Duodenal mucosa (tissue), 2 donors: ENCODE measurements at regions not wholly inside any gene's neighbourhood (a gene's known extent, or its start where the extent isn't known, plus 50 kb on each side); places are given as distances from the start of the nearest gene placed in this dataset.

Source experiments
- H3K27ac ChIP-seq: one replicate; pipeline ENCODE4 v1.7.0; 2013; ENCODE audit warnings: low read depth, low read length
- H3K27me3 ChIP-seq, 2 donors: one replicate each; pipeline ENCODE4 v1.7.0; 2013; ENCODE audit warnings: low read length in 2 of 2, control low read depth in 1 of 2; ENCODE audit not compliant: insufficient read depth in 2 of 2, control insufficient read depth in 1 of 2
- H3K36me3 ChIP-seq, 2 donors: one replicate each; pipeline ENCODE4 v1.7.0; 2013; ENCODE audit warnings: low read length in 2 of 2, control low read depth in 1 of 2; ENCODE audit not compliant: insufficient read depth in 2 of 2, control insufficient read depth in 1 of 2
- H3K4me1 ChIP-seq, 2 donors: one replicate each; pipeline ENCODE4 v1.7.0; 2013; ENCODE audit warnings: low read length in 2 of 2, control low read depth in 1 of 2; ENCODE audit not compliant: insufficient read depth in 2 of 2, control insufficient read depth in 1 of 2
- H3K4me3 ChIP-seq, 2 donors: one replicate each; pipeline ENCODE4 v1.7.0; 2013; ENCODE audit warnings: low read length in 2 of 2, low read depth in 1 of 2
- H3K9ac ChIP-seq, 2 donors: one replicate each; pipeline ENCODE4 v1.7.0; 2013; ENCODE audit warnings: low read length in 2 of 2, low read depth in 1 of 2
- H3K9me3 ChIP-seq, 2 donors: one replicate each; pipeline ENCODE4 v1.7.0; 2013; ENCODE audit warnings: low read length in 2 of 2, control low read depth in 1 of 2; ENCODE audit not compliant: control insufficient read depth in 1 of 2

DNA sequence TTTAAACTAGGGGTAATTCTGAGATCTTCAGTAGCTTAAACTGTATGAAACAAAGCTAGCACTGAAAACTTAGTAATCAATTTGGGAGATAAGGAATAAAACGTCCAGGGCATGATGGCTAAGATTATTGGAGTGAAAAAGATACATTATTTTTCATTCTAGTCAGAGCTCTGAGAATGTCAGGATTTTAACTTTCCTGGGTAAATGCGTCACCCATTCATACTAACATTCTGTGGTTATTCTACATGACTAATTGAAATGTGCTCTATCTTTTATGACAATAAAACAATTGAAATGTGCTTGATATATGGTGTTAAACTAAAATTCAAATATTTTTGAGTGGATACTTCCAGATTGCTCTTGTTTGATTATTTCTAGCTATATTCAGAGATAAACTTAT is 626.0 kb downstream of the EDEM1 start:
- no peaks in the 10 kb centered on the region for H3K27me3 ChIP-seq
- H3K9ac ChIP-seq: no peak overlapping the region
- H3K9me3 ChIP-seq: no peaks in the 10 kb centered on the region
- H3K4me3 ChIP-seq: no peak overlapping the region
- H3K27ac ChIP-seq: no peak overlapping the region
- no peaks in the 10 kb centered on the region for H3K36me3 ChIP-seq
- H3K4me1 ChIP-seq: no peaks in the 10 kb centered on the region

DNA sequence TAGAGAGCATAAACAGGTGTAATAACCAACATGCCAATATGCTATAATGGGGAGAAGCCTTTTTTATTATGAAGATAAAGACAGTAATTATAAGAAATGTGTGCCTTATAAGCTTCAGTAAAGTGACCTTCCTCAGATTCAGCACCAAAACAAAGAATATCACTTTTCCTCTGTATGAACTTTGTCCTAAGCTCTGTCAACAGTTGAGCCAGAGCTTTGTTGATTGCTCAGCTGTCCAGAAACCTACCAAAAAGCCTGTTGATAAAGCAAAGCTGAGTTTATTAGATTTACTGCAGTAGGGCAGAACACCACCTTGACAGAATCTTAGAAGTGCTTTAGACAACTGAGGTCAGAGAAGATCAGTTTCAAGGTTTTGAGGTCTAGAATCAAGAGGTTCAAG is 635.3 kb downstream of the EDEM1 start:
- H3K4me1 ChIP-seq: no peaks in the 10 kb centered on the region
- no peak overlapping the region for H3K27ac ChIP-seq
- no peaks in the 10 kb centered on the region for H3K27me3 ChIP-seq
- no peak overlapping the region for H3K4me3 ChIP-seq
- H3K9ac ChIP-seq: no peak overlapping the region
- H3K36me3 ChIP-seq: no peaks in the 10 kb centered on the region
- H3K9me3 ChIP-seq: no peaks in the 10 kb centered on the region

DNA sequence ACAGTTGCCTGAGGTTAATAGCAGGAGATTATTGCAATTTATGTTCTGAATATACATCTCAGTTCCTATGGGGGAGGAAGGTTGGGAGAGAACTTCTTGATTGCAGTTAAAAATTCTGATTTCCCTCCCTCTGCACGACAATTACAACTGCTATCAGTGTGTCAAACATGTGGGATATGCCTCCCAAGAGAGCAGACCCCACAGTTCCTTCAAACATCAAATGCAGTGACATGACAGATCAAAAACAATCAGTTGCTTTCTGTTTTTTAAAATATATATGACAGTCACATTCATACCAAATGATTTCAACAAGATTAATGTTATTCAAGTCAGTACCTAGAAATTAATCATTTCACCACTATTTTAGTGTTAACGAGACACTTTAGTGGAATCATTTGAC is 639.0 kb downstream of the EDEM1 start:
- H3K4me1 ChIP-seq: no peaks in the 10 kb centered on the region
- no peak overlapping the region for H3K9ac ChIP-seq
- no peak overlapping the region for H3K27ac ChIP-seq
- H3K27me3 ChIP-seq: no peaks in the 10 kb centered on the region
- H3K4me3 ChIP-seq: no peak overlapping the region
- H3K9me3 ChIP-seq: no peaks in the 10 kb centered on the region
- no peaks in the 10 kb centered on the region for H3K36me3 ChIP-seq

DNA sequence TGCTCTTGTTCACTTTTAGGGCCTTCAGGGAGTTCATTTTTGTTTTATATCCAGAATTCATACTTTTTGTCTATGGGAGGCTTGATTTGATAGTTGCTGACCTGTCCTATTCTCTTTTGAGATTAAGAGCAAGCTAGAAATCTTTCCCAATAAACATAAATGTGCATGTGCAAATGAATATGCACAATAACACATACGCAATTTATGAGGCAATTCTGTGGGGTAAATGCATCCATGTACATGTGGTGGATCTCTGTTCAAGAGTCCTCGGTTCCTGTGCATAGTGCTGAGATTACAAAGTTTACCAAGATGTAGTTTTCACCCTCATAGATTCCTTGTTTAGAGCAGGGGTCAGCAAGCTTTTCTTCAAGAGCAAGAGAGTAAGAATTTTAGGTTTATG is 640.7 kb downstream of the EDEM1 start:
- H3K4me3 ChIP-seq: no peak overlapping the region
- no peaks in the 10 kb centered on the region for H3K4me1 ChIP-seq
- H3K27me3 ChIP-seq: no peaks in the 10 kb centered on the region
- H3K9ac ChIP-seq: no peak overlapping the region
- no peaks in the 10 kb centered on the region for H3K9me3 ChIP-seq
- no peak overlapping the region for H3K27ac ChIP-seq
- H3K36me3 ChIP-seq: no peaks in the 10 kb centered on the region

DNA sequence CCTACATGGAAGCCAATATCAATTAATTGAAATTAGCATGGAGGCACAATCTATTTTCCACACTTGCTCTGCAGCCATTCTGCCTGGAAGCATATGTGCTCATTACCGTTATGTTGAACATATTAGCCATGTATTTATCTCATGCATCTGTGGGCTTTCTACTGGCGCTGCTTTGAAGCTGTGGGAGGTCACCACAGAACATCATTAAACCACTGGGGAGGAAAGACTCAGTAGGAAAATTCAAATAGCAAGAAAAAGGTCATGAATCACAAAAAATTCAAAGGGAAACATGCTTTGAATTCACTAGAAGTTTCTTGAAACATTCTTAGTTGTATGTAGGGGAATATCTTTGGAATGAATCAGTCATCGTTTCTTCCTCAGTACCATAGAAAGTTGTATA is 652.5 kb downstream of the EDEM1 start:
- Histone ChIP-seq H3K4me1 (no peaks in the 10 kb centered on the region), H3K36me3 (no peaks in the 10 kb centered on the region), H3K27ac (no peak overlapping the region), H3K9ac (no peak overlapping the region), H3K27me3 (no peaks in the 10 kb centered on the region), H3K4me3 (no peak overlapping the region), H3K9me3 (no peaks in the 10 kb centered on the region)

DNA sequence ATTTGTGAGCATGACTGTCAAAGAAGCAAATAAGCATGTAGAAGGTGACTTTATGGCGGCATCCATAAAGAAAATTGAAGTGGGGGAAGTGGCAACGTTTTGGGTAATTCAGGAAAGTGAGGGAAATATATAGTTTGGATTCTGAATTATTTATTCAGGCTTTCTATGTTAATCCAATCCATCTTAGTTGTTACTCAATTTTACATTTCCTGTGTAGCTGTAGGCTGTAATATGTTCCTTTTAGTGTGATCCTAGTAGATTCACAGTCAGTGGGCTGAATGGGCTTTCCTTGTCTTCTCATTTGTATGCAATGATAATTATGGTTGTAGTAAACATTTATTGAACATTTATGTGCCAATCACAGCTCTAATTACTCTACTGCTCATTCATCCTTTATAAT is 654.1 kb downstream of the EDEM1 start:
- H3K9ac ChIP-seq: no peak overlapping the region
- no peak overlapping the region for H3K4me3 ChIP-seq
- H3K27ac ChIP-seq: no peak overlapping the region
- H3K9me3 ChIP-seq: no peaks in the 10 kb centered on the region
- H3K27me3 ChIP-seq: no peaks in the 10 kb centered on the region
- H3K36me3 ChIP-seq: no peaks in the 10 kb centered on the region
- no peaks in the 10 kb centered on the region for H3K4me1 ChIP-seq

DNA sequence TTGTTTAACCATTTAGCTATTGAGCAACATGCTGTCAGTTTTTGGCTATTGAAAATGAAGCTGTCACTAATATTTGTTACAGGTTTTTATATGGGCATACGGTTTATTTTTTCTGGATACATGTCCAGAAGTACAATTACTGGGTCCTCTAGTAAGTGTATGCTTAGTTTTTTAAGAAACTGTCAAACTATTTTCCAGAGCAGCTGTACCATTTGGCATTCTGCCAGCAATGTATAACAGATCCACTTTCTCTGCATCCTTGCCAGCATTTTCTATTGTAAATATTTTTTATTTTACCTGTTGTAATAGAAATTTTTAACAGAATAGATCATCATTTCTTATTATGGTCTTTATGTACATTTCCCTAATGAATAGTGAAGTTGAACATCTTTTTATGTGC is 658.8 kb downstream of the EDEM1 start:
- no peaks in the 10 kb centered on the region for H3K9me3 ChIP-seq
- no peak overlapping the region for H3K27ac ChIP-seq
- H3K36me3 ChIP-seq: no peaks in the 10 kb centered on the region
- no peak overlapping the region for H3K9ac ChIP-seq
- H3K27me3 ChIP-seq: no peaks in the 10 kb centered on the region
- no peaks in the 10 kb centered on the region for H3K4me1 ChIP-seq
- no peak overlapping the region for H3K4me3 ChIP-seq

DNA sequence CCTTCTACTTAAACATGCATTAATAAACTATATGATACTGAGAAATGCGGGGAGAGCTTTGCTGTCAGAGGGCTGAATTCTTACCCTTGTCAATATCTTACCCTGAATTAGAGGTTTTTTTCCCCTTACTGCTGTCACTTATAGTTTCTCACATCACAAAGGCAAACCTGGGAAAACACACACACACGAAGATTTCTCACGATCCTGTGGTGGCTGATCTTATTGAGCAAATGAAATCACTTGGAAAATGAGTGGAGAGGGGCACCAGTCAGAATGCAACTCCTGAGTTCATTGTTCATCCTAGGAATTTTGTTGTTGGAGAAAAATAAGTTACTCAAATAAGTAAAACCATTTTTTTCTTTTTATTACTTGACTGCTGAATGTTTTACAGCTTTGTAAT is 673.6 kb downstream of the EDEM1 start:
- no peak overlapping the region for H3K9ac ChIP-seq
- no peaks in the 10 kb centered on the region for H3K36me3 ChIP-seq
- H3K4me3 ChIP-seq: no peak overlapping the region
- H3K4me1 ChIP-seq: no peaks in the 10 kb centered on the region
- no peak overlapping the region for H3K27ac ChIP-seq
- H3K27me3 ChIP-seq: no peaks in the 10 kb centered on the region
- no peaks in the 10 kb centered on the region for H3K9me3 ChIP-seq

DNA sequence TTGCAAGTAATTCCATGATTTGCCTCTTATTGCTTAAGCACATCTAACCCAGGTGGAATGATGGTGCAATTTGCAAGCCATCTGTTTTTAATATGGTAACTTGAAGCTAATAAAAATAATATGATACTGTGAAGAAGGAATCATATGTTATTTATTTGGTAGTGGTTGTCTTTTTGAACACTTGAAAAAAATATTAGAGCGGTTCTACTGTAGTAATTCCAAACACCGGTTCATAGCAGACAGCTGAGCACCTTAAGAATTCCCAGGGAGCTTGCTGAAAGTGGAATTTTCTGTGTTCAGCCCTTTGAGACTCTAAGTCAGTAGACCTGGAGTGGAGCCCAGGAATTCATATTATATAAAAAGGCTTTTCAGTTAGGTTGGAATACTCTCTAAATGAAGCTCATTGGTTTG is 687.4 kb downstream of the EDEM1 start:
- no peak overlapping the region for H3K4me3 ChIP-seq
- H3K9ac ChIP-seq: no peak overlapping the region
- H3K4me1 ChIP-seq: no peaks in the 10 kb centered on the region
- H3K27ac ChIP-seq: no peak overlapping the region
- H3K27me3 ChIP-seq: no peaks in the 10 kb centered on the region
- no peaks in the 10 kb centered on the region for H3K36me3 ChIP-seq
- no peaks in the 10 kb centered on the region for H3K9me3 ChIP-seq

DNA sequence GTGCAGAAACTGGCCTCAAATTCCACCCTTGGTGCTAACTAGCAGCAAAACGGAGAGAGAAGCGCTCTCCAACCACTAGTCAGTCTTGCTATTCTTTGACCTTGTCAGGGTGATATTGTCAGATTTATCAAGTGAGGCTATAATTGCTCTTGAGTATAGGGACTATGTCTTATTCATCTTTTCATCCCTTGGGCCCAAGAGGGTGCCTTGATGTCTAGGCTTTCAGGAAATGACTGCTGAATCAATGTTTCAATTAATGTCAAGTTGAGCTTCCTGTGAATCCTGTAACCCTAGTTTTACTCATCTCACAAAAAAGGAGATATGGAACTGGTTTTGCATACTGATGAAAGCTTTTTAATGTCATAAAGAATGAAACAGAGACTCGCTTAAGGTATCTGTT is 701.3 kb downstream of the EDEM1 start:
- H3K4me3 ChIP-seq: no peak overlapping the region

DNA sequence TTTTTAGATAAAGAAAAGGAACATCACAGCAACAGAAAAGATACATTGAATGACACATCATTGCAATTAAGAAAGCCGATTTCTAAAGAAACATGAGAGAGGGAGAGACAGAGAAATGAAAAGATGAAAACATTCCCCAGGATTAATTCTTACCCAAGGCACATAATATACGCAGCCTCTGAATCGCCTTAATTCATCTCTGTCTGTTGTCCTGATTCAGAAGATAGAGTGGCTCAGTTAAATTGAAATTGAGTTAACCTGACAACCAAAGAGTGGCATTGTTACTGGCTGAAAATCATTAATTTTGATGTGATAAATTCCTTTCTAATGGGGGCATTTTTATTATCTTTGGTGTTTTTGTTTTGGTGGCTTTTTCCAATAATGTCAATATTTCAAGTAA is 701.9 kb downstream of the EDEM1 start:
- Histone ChIP-seq H3K4me1 (no peaks in the 10 kb centered on the region), H3K9me3 (no peaks in the 10 kb centered on the region), H3K9ac (no peak overlapping the region)

More for the DNA sequence above, 701.3 kb downstream of the EDEM1 start:
- Histone ChIP-seq H3K36me3 (no peaks in the 10 kb centered on the region), H3K9me3 (no peaks in the 10 kb centered on the region), H3K4me1 (no peaks in the 10 kb centered on the region), H3K9ac (no peak overlapping the region), H3K27ac (no peak overlapping the region), H3K27me3 (no peaks in the 10 kb centered on the region)

More for the DNA sequence above, 701.9 kb downstream of the EDEM1 start:
- Histone ChIP-seq H3K27ac (no peak overlapping the region), H3K27me3 (no peaks in the 10 kb centered on the region), H3K36me3 (no peaks in the 10 kb centered on the region), H3K4me3 (no peak overlapping the region)
